Activated CD4-positive, alpha-beta T cell treated with anti-CD3 and anti-CD28 coated beads, Interleukin-2, amount 50 U/mL, for 24 hours (primary cell): ENCODE measurements at regions not wholly inside any gene's neighbourhood (a gene's known extent, or its start where the extent isn't known, plus 50 kb on each side); places are given as distances from the start of the nearest gene placed in this dataset.

Source experiments
- DNase-seq, 2 donors: peaks; one replicate each; pipeline ENCODE4 v3.0.0-alpha.2; 2020; ENCODE audit warnings: low read depth in 1 of 2, low spot score in 1 of 2

DNA sequence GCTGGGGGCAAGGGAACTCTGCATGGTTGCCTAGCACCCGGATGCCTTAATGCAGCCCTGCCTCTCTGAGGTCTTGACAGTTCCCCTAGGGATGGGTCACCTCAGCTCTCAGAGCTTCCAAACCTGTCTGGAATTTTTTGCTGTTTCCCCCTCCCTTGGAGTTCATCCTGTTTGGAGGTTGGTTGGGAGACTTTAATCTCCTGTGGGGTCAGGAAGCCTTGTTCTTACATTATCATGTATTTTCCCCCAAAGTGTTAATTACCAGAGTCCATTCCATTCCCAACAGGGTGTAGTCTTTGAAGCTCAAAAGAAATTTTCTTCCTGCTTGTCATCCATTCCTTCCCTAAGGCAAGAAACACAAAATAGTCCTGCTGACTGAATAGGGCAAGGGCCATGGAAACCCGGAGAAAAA, 150.3 kb upstream of the SPRY4 start:
- no peak for DNase-seq

DNA sequence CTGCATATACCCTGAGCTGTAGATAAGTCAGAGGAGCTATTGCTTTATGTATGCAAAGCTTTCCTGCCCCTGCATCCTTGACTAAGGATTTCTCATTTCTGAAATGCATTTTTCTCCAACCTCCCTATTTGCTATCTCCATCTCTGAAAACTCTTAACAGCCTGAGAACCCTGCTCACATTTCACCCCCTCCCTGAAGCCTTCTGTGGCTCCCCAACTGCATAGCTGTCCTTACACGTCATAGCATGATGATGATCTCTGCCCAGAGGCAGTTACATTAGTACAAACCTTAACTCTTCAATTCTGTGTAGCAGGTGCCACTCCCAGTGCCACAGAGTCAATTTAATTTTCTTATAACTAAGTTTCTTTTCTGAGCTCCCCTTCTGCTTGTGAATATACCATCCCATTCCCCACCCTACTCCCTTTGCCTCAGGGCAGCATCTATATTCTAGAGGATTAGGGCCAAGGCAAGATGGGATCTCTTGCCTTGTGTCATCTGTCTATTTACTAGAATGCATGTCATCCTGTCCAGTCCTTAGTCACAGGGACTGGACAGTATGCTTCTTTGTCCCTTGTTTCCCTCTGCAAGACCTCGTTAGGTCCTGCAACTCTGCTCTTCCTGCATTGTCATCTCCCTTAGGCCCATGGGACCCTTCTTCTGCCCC, 149.7 kb upstream of the SPRY4 start:
- DNase-seq = no peak

DNA sequence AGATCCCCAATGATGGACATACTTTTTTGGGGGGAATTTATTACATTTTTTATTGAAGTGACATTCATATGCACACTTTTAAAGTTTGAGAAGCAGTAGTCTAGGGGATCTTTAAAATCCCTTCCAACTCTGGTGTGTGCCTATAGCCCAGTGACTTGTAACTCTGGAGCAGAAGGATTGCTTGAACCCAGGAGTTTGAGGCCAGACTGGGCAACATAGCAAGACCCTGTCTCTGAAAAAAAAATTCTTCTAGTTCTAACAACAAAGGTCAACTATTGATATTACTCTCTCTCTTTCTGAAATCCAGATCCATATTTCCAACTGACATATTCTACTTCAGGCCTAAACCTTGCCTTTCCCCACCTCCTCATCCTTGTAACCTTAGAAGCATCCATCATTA, 148.2 kb upstream of the SPRY4 start:
- no peak for DNase-seq

DNA sequence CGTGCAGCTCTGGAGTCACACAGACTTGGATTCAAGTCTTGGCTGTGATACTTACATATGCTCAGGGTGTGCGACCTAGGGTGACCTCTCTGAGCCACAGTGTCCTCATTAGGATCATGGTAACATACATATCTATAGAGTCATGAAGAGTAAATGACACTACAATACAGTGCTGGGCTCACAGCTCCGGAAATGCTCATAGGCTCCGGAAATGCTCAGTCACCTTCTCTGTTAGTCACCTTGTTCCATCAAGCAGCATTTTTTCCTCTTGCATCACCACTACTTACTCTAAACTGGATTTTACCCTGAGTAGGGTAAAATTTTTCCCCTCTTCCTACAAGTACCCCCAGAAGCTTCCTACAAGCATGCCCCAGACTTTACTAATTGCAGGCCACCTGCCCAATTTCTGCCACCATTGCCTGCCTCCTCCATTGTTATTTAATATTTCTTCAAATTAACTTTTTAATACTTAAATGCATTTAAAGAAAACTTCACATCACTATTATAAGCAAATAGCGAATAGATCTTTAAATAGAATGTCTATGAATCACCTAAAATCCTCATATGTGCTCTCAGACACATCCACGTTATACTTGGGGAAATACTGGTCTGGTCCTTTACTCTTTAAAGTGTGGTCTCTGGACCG, 147.6 kb upstream of the SPRY4 start:
- DNase-seq = peak; percentile 13 to 55

DNA sequence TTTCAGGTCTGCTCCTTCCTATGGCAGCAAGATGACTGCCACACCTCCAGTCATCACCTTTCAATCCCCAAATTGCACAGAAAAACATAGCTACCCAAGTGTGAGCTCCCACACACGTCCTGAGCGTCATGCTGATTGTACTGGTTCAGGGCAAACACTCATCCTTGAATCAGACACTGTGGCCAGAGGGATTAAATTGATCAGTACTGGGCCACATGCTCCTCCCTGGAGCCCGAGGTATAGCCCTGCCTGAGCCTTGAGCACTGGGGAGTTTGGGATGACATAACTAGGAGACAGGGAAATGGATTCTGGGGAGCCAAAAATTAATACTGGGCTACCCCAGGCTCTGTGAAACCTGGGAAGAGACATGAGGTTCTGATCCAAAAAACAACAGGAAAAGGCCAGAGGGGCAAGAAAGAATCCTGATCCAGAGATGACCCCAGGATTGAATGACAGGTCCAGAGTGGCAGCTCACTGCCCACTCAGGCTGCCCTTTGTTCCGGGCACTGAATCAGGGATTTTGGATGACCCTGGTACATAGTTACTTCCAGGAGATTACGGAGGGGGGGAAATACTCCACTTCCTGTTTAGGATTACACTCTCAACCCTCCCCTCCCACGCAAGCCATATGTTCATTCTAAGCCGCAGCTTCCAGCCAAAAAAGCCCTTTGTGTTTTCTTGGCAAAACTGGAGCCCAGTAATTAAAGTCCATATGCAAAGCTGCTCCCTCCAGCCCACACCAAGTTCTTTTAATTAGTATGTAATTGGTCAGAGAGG, 141.6 kb upstream of the SPRY4 start:
- no peak for DNase-seq

DNA sequence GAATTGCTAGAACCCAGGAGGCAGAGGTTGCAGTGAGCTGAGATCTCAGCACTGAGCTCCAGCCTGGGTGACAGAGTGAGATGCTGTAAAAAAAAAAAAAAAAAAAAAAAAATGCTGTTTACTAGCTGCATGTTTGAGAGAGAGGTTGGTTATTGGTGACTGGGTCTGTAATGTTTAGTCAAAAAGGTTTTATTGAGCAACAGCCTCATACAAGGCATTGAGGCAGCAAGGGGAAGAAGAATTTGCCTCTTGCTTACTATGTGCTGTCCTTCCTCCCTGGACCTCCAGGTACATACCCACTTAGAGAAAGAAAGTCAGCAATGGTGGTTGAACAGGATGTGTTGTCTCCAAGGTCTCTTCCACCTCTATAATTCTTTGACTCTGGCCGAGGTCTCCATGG, 140.7 kb upstream of the SPRY4 start:
- no peak for DNase-seq

DNA sequence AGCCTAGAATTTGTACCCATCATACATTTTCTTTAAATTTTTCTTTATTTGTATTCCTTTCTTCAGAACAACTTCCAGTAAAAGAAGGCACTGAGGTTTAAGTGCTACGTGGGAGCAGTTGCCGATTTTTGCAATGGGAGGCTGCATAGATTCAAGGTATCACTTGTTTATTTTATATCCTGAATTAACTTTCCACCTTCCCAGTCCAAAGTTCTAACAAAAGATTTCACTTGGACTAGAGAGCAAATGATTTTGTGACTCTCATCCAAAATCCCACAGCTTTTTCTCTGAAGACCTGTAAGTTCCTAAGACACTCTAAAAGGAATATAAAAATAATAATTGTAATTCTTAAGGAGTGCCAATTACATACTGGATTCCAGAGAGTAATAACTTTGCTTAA, 139.1 kb upstream of the SPRY4 start:
- no peak for DNase-seq

DNA sequence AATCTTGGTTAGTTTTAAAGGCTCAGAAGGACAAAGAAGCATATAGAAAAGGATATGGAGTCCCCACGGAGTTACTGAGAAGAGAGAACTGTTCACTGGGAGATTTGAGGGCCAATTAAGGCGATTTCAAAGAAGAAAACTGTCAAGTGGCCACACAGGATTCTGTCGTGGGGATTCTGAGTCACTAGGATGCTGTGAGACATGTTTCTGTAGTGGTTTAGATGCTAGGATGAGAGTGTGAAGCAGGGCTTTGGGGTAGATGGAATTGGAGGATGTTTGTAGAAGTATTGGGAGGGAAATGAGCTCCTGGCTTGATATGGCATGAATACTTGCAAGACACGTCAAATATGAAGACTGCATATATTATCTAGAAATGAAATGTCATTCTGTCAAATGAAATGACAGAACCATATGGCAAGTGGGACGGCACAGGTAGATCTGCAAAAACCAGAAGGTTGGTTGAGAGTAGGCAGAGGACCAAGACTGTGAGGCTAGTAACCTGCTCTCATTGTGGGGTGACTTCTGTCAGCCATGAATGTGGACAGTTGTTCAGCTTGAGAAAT, 136.3 kb upstream of the SPRY4 start:
- no peak for DNase-seq

DNA sequence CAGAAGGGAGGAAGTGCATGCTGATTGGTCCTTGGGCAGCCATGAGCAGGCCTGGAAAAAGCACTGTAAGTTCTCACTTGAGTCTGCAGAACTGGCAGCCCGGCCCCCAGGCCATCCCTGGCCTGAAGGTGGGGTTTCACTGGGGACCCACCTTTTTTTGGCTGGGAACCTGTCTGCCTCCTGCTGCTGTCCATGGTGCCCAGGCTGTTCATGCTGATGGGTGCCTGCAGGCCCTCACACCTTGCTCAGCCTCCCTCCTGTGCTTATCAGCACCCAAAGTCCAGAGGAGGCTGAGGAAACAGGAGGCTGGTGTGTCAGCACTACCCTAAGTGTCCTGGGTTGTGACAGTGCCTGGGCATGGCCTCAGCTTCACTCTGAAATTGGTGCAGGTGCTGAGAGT, 134.4 kb upstream of the SPRY4 start:
- DNase-seq = no peak

DNA sequence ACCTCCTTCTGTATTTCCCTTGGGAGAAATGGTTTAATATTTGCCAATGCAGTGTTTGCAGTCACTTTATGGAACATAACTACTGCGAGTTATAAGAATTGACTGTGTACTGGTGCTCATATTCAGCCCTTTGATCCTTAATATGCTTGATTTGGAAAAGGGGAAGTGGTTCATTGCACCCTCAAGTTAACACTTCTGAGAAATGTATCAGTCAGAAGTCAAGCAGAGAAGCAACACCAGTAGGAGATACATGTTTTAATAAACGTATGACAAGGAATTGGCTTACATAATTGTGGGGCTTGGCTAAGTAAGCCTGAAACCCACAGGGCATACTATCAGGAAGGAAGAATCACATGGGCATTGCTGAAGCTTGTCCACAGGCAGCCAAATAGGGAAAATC, 131.0 kb upstream of the SPRY4 start:
- DNase-seq = no peak

DNA sequence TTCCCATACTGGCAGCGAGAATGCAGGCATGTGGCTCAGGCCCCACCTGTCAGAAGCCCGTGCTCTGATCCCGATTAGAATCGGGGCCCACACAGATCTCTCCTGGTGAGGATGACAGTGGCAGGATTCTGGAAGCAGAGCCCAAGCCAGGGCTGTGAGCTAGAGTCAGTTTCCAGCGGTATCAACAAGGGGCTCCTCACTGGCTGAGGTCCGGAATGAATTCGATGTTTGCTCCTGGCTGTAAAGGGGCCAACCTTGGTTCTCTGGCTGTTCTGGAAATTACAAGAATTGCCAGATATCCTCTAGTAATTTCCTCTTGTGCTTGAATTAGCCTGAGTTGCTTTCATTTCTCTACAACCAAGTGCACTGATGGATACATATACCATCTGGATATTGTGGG, 129.1 kb upstream of the SPRY4 start:
- DNase-seq = no peak

DNA sequence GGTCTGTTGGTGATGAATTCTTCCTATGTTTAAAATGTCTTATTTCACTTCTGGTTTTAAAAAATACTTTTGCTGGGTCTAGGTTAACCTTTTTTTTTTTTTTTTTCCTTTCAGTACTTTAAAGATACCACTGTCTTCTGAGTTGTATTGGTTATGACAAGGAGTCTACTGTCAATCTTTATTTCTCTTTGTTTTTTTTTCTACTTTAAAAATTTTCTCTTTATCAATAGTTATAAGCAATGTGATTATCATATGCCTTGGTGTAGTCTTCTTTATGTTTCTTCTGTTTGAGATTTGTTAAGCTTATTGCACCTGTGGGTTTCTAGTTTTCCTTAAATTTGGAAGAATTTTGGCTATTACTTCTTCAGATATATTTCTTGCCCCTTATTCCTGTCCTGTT, 125.6 kb upstream of the SPRY4 start:
- DNase-seq = no peak

DNA sequence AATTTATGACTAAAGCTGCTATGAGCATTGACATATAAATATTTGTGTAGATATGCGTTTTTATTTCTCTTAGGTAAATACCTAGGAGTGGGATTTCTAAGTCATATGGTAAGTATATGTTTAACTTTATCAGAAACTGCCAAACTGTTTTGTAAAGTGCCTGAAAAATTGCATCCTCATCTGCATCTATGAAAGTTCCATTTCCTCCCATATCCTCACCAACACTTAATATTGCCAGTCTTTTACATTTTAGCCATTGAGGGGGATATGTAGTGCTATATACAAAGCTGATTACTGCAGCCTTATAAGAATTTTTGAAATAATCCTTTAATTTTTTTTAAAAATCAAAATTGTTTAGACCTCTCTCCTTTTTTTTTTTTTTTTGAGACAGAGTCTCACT, 123.1 kb upstream of the SPRY4 start:
- no peak for DNase-seq

DNA sequence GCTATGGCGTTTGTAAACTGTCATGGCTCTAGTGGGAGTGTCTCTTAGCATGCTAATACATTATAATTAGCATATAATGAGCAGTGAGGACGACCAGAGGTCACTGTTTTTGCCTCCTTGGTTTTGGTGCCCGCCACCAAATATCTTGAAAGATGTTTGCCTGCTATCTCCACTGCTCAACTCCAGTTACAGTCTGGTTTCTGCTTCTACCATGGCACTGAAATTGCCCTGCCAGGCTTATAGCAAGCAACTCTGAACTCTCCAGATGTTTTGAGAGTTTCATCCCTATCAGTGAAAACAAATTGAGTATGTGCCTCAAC, 122.1 kb upstream of the SPRY4 start:
- no peak for DNase-seq

DNA sequence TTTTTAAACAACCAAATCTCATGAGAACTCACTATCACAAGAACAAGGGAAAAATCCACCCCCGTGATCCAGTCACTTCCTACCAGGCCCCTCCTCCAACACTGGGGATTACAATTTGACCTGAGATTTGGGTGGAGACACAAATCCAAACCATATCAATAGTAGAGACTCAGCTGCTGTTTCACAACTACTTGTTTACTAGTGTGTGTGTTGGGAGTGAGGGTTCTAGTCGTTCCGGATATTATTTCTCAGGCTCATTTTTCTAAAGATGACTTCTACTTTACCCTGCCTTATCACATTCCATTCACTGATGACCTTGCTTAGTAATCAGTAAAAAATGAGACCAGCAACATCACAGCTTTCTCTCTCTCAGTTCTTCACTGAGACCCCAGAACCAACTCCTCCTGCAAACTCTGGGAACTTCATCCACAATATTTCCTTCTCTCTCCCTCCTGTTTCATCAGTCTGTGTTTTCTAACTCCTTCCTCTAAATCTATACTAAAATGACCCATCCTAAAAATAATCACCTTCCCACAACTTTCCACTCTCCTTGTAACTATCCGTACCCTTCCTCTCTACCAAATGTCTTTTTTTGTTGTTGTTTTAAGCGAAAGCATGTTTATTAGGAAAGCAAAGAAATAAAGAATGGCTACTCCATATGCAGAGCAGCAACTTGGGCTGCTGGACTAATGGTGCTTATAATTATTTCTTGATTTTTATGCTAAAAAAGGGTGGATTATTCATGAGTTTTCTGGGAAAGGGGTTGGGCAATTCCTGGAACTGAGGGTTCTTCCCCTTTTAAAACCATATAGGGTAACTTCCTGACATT, 121.5 kb upstream of the SPRY4 start:
- DNase-seq = no peak

DNA sequence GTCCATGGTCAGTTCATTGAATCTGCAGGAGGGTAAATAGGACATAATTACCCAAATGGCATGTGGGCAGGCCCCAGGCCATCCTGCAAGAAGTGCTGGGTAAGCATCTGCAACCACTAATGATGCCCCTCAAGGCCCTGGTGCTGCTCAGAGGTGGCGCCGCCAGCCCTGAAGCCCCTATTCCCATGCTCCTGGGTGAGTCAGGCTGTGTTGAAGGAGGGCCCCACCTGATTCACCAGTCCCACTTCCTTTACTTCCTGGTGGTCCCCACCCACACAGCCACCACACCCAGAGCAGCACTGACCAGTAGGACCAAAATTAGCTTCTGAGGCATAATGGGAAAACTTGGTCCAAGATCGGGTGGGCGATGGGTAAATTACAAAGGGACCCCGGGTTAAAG, 120.4 kb upstream of the SPRY4 start:
- DNase-seq = no peak

DNA sequence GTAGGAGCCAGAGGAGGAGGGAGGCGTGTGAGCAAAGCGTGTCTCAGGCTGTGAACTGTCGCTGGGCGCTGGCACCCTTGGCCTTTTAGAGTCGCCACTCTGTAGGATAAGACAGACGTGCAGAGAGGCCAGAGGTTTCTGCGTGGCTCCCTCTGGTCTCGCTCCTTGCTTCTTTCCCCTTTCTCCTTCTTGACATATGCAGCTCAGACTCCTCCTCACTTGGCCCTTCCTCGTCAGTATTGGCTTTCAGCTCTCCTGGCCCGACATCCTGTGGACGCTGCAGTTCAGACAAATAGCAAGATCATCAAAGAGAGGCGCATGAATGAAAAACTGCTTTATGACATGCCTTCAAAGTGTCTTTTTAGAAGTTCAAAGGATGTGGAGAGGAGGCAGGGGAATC, 116.8 kb upstream of the SPRY4 start:
- DNase-seq = peak in 1 of 2 donors; percentile 12

DNA sequence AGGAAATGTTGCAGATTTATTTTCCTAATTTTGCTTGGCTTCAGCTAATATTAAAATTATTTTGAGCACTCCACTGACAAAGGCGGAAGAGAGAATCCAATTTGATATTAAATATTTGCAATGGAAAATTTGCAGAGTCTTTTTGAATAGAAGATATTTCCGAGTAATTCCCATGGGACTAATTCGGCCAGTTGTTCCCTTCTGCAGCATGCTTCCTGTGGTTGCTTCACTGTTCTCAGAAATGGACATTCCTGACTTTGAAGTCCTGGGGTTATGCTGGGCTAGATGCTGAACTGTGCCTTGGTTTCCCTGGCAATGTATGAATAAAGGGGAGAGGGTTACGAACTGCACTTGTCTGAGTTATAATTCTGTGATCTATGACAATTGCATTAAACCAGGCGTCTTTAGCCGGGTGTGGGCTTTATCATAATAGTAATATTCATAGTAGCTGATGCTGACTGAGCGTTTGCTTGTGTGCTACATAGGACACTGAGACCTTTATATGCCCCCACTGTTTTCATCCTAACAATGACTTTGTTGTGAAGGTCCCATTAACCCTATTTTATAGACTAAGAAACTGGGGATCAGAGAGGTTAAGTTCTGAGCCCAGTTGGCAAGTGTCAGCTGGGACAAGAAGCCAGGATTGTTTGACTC, 114.5 kb upstream of the SPRY4 start:
- no peak for DNase-seq

DNA sequence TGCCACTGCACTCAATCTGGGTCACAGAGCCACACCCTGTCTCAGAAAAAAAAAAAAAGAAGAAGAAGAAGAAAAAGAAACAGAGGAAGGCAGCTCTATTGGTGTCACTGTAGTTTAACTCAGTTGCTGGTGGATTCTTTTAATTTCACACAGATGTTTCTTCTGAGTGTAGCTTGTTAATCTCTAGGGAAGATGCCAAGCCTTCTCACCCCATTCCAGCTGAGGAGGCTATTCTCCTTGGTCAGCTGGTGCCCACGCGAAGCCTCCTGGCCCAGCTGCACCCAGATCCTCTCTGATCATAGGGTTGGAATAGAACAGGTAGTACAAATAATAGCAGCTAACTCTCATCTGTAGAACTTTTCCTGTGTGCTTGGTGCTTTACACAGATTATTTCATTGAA, 113.8 kb upstream of the SPRY4 start:
- DNase-seq = no peak

DNA sequence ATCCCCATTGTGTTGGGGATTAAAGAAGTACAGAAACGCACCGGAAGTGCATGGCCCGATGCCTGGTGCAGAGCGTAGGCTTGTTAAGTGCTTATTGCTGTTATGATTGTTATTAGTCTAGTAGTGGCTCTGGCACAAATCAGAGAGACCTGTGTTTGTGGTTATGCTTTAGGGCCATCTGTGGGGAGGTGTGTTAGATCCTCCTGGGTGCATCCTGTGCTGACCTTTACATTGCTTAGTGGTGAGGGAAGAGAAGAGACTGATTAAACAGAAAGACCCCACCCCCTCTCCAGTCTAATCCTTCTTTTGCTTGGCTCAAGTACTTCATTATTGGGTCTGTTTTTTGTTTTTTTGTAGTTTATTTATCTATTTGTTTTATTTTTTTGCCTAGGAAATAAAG, 112.7 kb upstream of the SPRY4 start:
- DNase-seq = no peak
